Keratinocyte (primary cell): ENCODE measurements at regions not wholly inside any gene's neighbourhood (a gene's known extent, or its start where the extent isn't known, plus 50 kb on each side); places are given as distances from the start of the nearest gene placed in this dataset.

Experiments used
- DNase-seq: peaks from one replicate; pipeline ENCODE4 v3.0.0-alpha.2; 2011; ENCODE audit warnings: low read depth, missing footprints, low spot score
- FAIRE-seq: peaks from 2 replicates; lab custom pipeline; 2011; peaks lifted over from hg19 to GRCh38; lab: Jason Lieb, UNC
- H2AFZ ChIP-seq: 2 replicates; pipeline ENCODE4 v1.6.0; 2012; ENCODE audit warnings: low read length, control low read depth, inconsistent platforms; ENCODE audit not compliant: control insufficient read depth
- H3K27ac ChIP-seq: 2 replicates; pipeline ENCODE4 v1.5.1; 2011; ENCODE audit warnings: low read length; ENCODE audit not compliant: control insufficient read depth, insufficient read depth
- H3K27me3 ChIP-seq: 3 replicates; pipeline ENCODE4 v1.6.0; 2011; ENCODE audit warnings: low read length; ENCODE audit not compliant: control insufficient read depth, insufficient read depth; ENCODE audit errors: extremely low read depth
- H3K36me3 ChIP-seq, 2 experiments: 2 replicates in 1 of 2; 3 replicates in 1 of 2; pipeline ENCODE4 v1.5.1; 2011; ENCODE audit warnings: low read length in 2 of 2, mild to moderate bottlenecking in 1 of 2; ENCODE audit not compliant: control insufficient read depth in 2 of 2, insufficient read depth in 2 of 2; ENCODE audit errors: extremely low read depth in 1 of 2
- H3K4me1 ChIP-seq: 3 replicates; pipeline ENCODE4 v1.5.1; 2011; ENCODE audit warnings: low read length; ENCODE audit not compliant: control insufficient read depth, insufficient read depth; ENCODE audit errors: extremely low read depth
- H3K4me2 ChIP-seq: 3 replicates; pipeline ENCODE4 v1.6.0; 2011; ENCODE audit warnings: low read depth, low read length; ENCODE audit not compliant: control insufficient read depth, insufficient read depth; ENCODE audit errors: extremely low read depth
- H3K4me3 ChIP-seq, 3 experiments: fragments of 200-600 bp in 1 of 3; sonication (generic) in 1 of 3; 2 replicates in 2 of 3; 3 replicates in 1 of 3; pipeline ENCODE4 v1.5.1; 2011 to 2016; ENCODE audit warnings: low read length in 3 of 3, mild to moderate bottlenecking in 3 of 3, control low read depth in 2 of 3, inconsistent platforms in 1 of 3, low read depth in 1 of 3, mixed read lengths in 1 of 3, mixed run types in 1 of 3, moderate library complexity in 1 of 3; ENCODE audit not compliant: control insufficient read depth in 2 of 3, insufficient read depth in 2 of 3; ENCODE audit errors: extremely low read depth in 1 of 3
- H3K79me2 ChIP-seq: 2 replicates; pipeline ENCODE4 v1.6.0; 2012; ENCODE audit warnings: low read length; ENCODE audit not compliant: control insufficient read depth, insufficient read depth
- H3K9ac ChIP-seq: 3 replicates; pipeline ENCODE4 v1.6.0; 2011; ENCODE audit warnings: low read length; ENCODE audit not compliant: control insufficient read depth, insufficient read depth; ENCODE audit errors: extremely low read depth
- H3K9me1 ChIP-seq: 3 replicates; pipeline ENCODE4 v1.6.0; 2011; ENCODE audit warnings: low read length; ENCODE audit not compliant: control insufficient read depth, insufficient read depth; ENCODE audit errors: extremely low read depth
- H3K9me3 ChIP-seq: 2 replicates; pipeline ENCODE4 v1.5.1; 2012; ENCODE audit warnings: low read depth, low read length; ENCODE audit not compliant: control insufficient read depth
- H4K20me1 ChIP-seq: 3 replicates; pipeline ENCODE4 v1.6.0; 2011; ENCODE audit warnings: low read length; ENCODE audit not compliant: control insufficient read depth, insufficient read depth; ENCODE audit errors: extremely low read depth
- CTCF ChIP-seq, 3 experiments: IDR thresholded peaks in 1 of 3; conservative IDR thresholded peaks in 1 of 3; optimal IDR thresholded peaks in 1 of 3; 2 replicates in 2 of 3; 3 replicates in 1 of 3; pipeline versions ENCODE3 to v1.5.1; 2011; ENCODE audit warnings: low read length in 3 of 3, mild to moderate bottlenecking in 3 of 3, moderate library complexity in 2 of 3, control low read depth in 1 of 3, inconsistent platforms in 1 of 3; ENCODE audit not compliant: insufficient read depth in 2 of 3; ENCODE audit errors: extremely low read depth in 1 of 3
- EZH2 ChIP-seq: IDR thresholded peaks from one replicate; pipeline ENCODE4 v1.6.1; 2012; ENCODE audit warnings: inconsistent platforms, mild to moderate bottlenecking, low read length, moderate library complexity
- dilution Hi-C: fragments of 300-500 bp; cut with MboI; formaldehyde crosslinking; loops from one replicate; pipeline ENCODE4 v1.7.0; 2020; ENCODE audit warnings: low sequenced_read_pairs; ENCODE audit not compliant: extremely low pct_ligation_motif_present

- Histone ChIP-seq H3K4me3 (peak overlapping the region; percentile 37 to 69 (median 63)), H2AFZ (peak overlapping the region; percentile 93), H3K79me2 (no peaks in the 10 kb centered on the region), H3K27me3 (no peaks in the 10 kb centered on the region), H3K4me1 (peaks cover 8% of the 10 kb centered on the region), H3K9me1 (no peaks in the 10 kb centered on the region), H4K20me1 (no peaks in the 10 kb centered on the region), H3K36me3 (no peaks in the 10 kb centered on the region), H3K9ac (peak overlapping the region; percentile 57), H3K4me2 (peak overlapping the region; percentile 80), H3K9me3 (no peaks in the 10 kb centered on the region), H3K27ac (no peak overlapping the region)
- dilution Hi-C loops, result no loop called here
- no peak for FAIRE-seq
- DNase-seq, result no peak
- no peak for TF ChIP-seq CTCF (optimal IDR thresholded peaks at IDR 0.05 in 1 of 3, IDR thresholded peaks at IDR 0.05 in 1 of 3, conservative IDR thresholded peaks at IDR 0.05 in 1 of 3; ENCODE audit: extremely low read depth in 1 of 3, insufficient read depth in 2 of 3, low read length in 3 of 3)
- no peak for TF ChIP-seq EZH2
These were observed 632.4 kb downstream of the NYAP2 start for GRCh38 chr2:226031647-226032501.

- DNase-seq (no peak), FAIRE-seq (no peak)
- dilution Hi-C loops, result no loop called here
- Histone ChIP-seq H3K4me2 (peak overlapping the region; percentile 80), H3K9me3 (no peaks in the 10 kb centered on the region), H3K79me2 (no peaks in the 10 kb centered on the region), H3K4me3 (peak overlapping the region; percentile 37 to 69 (median 63)), H2AFZ (peak overlapping the region; percentile 93), H3K4me1 (peaks cover 8% of the 10 kb centered on the region), H3K27ac (peak overlapping the region; percentile 13), H3K9me1 (no peaks in the 10 kb centered on the region), H4K20me1 (no peaks in the 10 kb centered on the region), H3K9ac (peak overlapping the region; percentile 57), H3K36me3 (no peaks in the 10 kb centered on the region), H3K27me3 (no peaks in the 10 kb centered on the region)
- TF ChIP-seq EZH2 (no peak), CTCF (optimal IDR thresholded peaks at IDR 0.05 in 1 of 3, IDR thresholded peaks at IDR 0.05 in 1 of 3, conservative IDR thresholded peaks at IDR 0.05 in 1 of 3; ENCODE audit: extremely low read depth in 1 of 3, insufficient read depth in 2 of 3, low read length in 3 of 3) (no peak)
These were observed 631.5 kb downstream of the NYAP2 start for GRCh38 chr2:226030788-226031646.
